K562 (cell line): ENCODE measurements at regions not wholly inside any gene's neighbourhood (a gene's known extent, or its start where the extent isn't known, plus 50 kb on each side); places are given as distances from the start of the nearest gene placed in this dataset.

Experiments
- DPF2 ChIP-seq: fragments of 450-650 bp; IDR thresholded peaks from 2 replicates; pipeline ENCODE4 v1.6.1; 2016
- EP300 ChIP-seq: IDR thresholded peaks from 2 replicates; pipeline ENCODE4 v1.6.1; 2012; ENCODE audit warnings: low read length, improper control_type of control experiment
- NELFE ChIP-seq: IDR thresholded peaks from 2 replicates; pipeline ENCODE4 v1.6.1; 2011; ENCODE audit warnings: mild to moderate bottlenecking; ENCODE audit not compliant: insufficient read depth, insufficient read length
- PHF21A ChIP-seq: fragments of 450-650 bp; IDR thresholded peaks from 2 replicates; pipeline ENCODE4 v1.6.1; 2017; ENCODE audit warnings: low read depth, borderline replicate concordance
- POLR2AphosphoS5 ChIP-seq: IDR thresholded peaks from 2 replicates; pipeline ENCODE4 v1.6.1; 2011; ENCODE audit warnings: mild to moderate bottlenecking, low read depth, low read length, moderate library complexity; ENCODE audit not compliant: control insufficient read depth, insufficient read depth
- SP2 ChIP-seq: IDR thresholded peaks from 2 replicates; pipeline ENCODE4 v1.6.1; 2011; ENCODE audit warnings: mild to moderate bottlenecking, low read depth, low read length, moderate library complexity; ENCODE audit not compliant: poor library complexity, severe bottlenecking; ENCODE audit errors: extremely low read depth
- SPI1 ChIP-seq: IDR thresholded peaks from 2 replicates; pipeline ENCODE4 v1.6.1; 2011; ENCODE audit warnings: low read depth, low read length, control low read depth, borderline replicate concordance
- TEAD4 ChIP-seq, 2 experiments: sonication (generic) in 1 of 2; formaldehyde crosslinking in 1 of 2; IDR thresholded peaks; 2 replicates each; pipeline versions ENCODE4 v1.6.1 to v1.8.0; 2012 to 2022; ENCODE audit warnings: borderline replicate concordance in 1 of 2, inconsistent platforms in 1 of 2, low read length in 1 of 2, mild to moderate bottlenecking in 1 of 2, missing genetic modification reagents in 1 of 2
- ZBTB1 ChIP-seq: sonication (generic); formaldehyde crosslinking; IDR thresholded peaks from 2 replicates; pipeline ENCODE4 v1.8.1; 2023; ENCODE audit warnings: missing genetic modification reagents, low read depth, mild to moderate bottlenecking, borderline replicate concordance
- TF ChIP-seq, protein P1 (sequence below), 3 experiments: IDR thresholded peaks in 2 of 3; conservative IDR thresholded peaks in 1 of 3; 2 replicates each; pipeline ENCODE4 v1.5.1; 2011 to 2012; ENCODE audit warnings: low read length in 3 of 3, mild to moderate bottlenecking in 3 of 3, control low read depth in 2 of 3, improper control_type of control experiment in 1 of 3, inconsistent platforms in 1 of 3, low read depth in 1 of 3, mixed read lengths in 1 of 3, moderate library complexity in 1 of 3; ENCODE audit not compliant: insufficient read depth in 2 of 3

DNA sequence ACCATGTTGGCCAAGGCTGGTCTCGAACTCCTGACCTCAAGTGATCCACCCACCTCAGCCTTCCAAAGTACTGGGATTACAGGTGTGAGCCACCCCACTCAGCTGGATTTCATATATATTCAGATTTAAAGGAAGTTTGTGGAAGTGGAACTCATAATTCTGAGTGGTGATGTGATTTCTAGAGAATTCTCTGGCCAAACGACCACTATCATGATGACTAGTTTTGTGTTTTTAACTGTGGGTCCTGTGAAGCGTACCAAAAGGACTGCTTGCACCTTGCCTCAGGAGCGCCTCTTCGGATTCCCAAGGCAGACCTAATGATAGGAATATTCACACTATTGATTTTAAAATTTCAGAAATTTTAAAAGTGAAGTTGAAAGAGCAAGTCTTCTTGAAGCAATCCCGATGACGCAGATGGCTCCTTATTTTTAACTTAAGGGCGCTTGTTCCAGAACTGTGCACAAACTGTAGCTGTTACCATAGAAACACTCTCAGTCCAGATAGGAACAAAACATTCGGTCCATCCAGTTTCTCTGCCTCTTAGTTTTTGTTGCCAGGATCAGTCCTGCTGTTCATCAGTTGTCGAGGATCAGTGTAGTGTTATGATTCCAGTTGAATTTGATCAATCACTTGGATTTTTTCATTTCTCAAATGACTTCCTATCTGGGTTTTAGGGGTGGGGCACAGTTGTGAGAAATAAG lies 51.7 kb upstream of the CLCN4 start:
- TF ChIP-seq PHF21A (no peak), SP2 (no peak), TEAD4 (IDR thresholded peaks at IDR 0.05; ENCODE audit: low read length) (no peak), TEAD4 (CRISPR knock-in tag; IDR thresholded peaks at IDR 0.05; ENCODE audit: borderline replicate concordance) (no peak), DPF2 (no peak), EP300 (no peak), POLR2AphosphoS5 (no peak), SPI1 (no peak), NELFE (no peak), ZBTB1 (CRISPR knock-in tag) (no peak)
- TF ChIP-seq, protein P1, sequence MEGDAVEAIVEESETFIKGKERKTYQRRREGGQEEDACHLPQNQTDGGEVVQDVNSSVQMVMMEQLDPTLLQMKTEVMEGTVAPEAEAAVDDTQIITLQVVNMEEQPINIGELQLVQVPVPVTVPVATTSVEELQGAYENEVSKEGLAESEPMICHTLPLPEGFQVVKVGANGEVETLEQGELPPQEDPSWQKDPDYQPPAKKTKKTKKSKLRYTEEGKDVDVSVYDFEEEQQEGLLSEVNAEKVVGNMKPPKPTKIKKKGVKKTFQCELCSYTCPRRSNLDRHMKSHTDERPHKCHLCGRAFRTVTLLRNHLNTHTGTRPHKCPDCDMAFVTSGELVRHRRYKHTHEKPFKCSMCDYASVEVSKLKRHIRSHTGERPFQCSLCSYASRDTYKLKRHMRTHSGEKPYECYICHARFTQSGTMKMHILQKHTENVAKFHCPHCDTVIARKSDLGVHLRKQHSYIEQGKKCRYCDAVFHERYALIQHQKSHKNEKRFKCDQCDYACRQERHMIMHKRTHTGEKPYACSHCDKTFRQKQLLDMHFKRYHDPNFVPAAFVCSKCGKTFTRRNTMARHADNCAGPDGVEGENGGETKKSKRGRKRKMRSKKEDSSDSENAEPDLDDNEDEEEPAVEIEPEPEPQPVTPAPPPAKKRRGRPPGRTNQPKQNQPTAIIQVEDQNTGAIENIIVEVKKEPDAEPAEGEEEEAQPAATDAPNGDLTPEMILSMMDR (IDR thresholded peaks at IDR 0.05 in 2 of 3, conservative IDR thresholded peaks at IDR 0.05 in 1 of 3; ENCODE audit: insufficient read depth in 2 of 3, low read depth in 1 of 3, low read length in 3 of 3): no peak
